H9 (cell line): ENCODE measurements at regions not wholly inside any gene's neighbourhood (a gene's known extent, or its start where the extent isn't known, plus 50 kb on each side); places are given as distances from the start of the nearest gene placed in this dataset.

Source experiments
- DNase-seq: peaks from one replicate; pipeline ENCODE4 v3.0.0-alpha.2; 2017
- H2AFZ ChIP-seq: one replicate; pipeline ENCODE4 v1.6.1; 2013; ENCODE audit warnings: mild to moderate bottlenecking, low read length, control low read depth, moderate library complexity
- H2AK5ac ChIP-seq: 2 replicates; pipeline ENCODE4 v1.6.1; 2013; ENCODE audit warnings: low read length, control low read depth, mixed read lengths; ENCODE audit not compliant: insufficient read length
- H2BK120ac ChIP-seq: one replicate; pipeline ENCODE4 v1.6.1; 2013; ENCODE audit warnings: low read depth, mild to moderate bottlenecking, low read length, control low read depth, inconsistent platforms; ENCODE audit not compliant: poor library complexity, severe bottlenecking
- H2BK12ac ChIP-seq: 2 replicates; pipeline ENCODE4 v1.6.1; 2013; ENCODE audit warnings: low read length, control low read depth, mixed read lengths, low read depth; ENCODE audit not compliant: insufficient read length
- H2BK15ac ChIP-seq: 2 replicates; pipeline ENCODE4 v1.6.1; 2013; ENCODE audit warnings: low read depth, low read length, control low read depth
- H2BK20ac ChIP-seq: one replicate; pipeline ENCODE4 v1.6.1; 2013; ENCODE audit warnings: low read depth, mild to moderate bottlenecking, low read length, control low read depth, inconsistent platforms; ENCODE audit not compliant: poor library complexity, severe bottlenecking
- H2BK5ac ChIP-seq: 2 replicates; pipeline ENCODE4 v1.6.1; 2013; ENCODE audit warnings: low read length, control low read depth, mixed read lengths; ENCODE audit not compliant: insufficient read length
- H3K14ac ChIP-seq: 2 replicates; pipeline ENCODE4 v1.6.1; 2013; ENCODE audit warnings: low read length, control low read depth; ENCODE audit not compliant: insufficient read depth
- H3K18ac ChIP-seq: 2 replicates; pipeline ENCODE4 v1.6.1; 2013; ENCODE audit warnings: low read depth, mild to moderate bottlenecking, mixed read lengths, low read length, control low read depth; ENCODE audit not compliant: insufficient read length
- H3K23ac ChIP-seq: 2 replicates; pipeline ENCODE4 v1.6.1; 2013; ENCODE audit warnings: low read length, control low read depth, mixed read lengths, low read depth; ENCODE audit not compliant: insufficient read length
- H3K23me2 ChIP-seq: 2 replicates; pipeline ENCODE4 v1.6.1; 2013; ENCODE audit warnings: low read depth, mild to moderate bottlenecking, mixed read lengths, low read length, control low read depth; ENCODE audit not compliant: insufficient read length, poor library complexity, severe bottlenecking
- H3K27ac ChIP-seq: 2 replicates; pipeline ENCODE4 v1.5.1; 2013; ENCODE audit warnings: low read length, control low read depth, mixed read lengths, low read depth; ENCODE audit not compliant: insufficient read length
- H3K27me3 ChIP-seq: 2 replicates; pipeline ENCODE4 v1.6.1; 2013; ENCODE audit warnings: low read length, control low read depth, inconsistent platforms; ENCODE audit not compliant: insufficient read depth
- H3K4ac ChIP-seq: 2 replicates; pipeline ENCODE4 v1.6.1; 2013; ENCODE audit warnings: low read depth, mild to moderate bottlenecking, control low read depth, inconsistent platforms, low read length, moderate library complexity
- H3K4me1 ChIP-seq: 2 replicates; pipeline ENCODE4 v1.6.1; 2013; ENCODE audit warnings: low read length, control low read depth, inconsistent platforms; ENCODE audit not compliant: insufficient read depth
- H3K4me2 ChIP-seq: 2 replicates; pipeline ENCODE4 v1.6.1; 2013; ENCODE audit warnings: low read length, control low read depth, mixed read lengths; ENCODE audit not compliant: insufficient read length, insufficient read depth
- H3K56ac ChIP-seq: 2 replicates; pipeline ENCODE4 v1.6.1; 2013; ENCODE audit warnings: low read depth, mild to moderate bottlenecking, mixed read lengths, low read length, control low read depth; ENCODE audit not compliant: insufficient read length
- H3K79me1 ChIP-seq: 2 replicates; pipeline ENCODE4 v1.6.1; 2013; ENCODE audit warnings: low read depth, mild to moderate bottlenecking, moderate library complexity, low read length, control low read depth, inconsistent platforms; ENCODE audit not compliant: insufficient read depth, poor library complexity, severe bottlenecking
- H3K79me2 ChIP-seq: 2 replicates; pipeline ENCODE4 v1.6.1; 2013; ENCODE audit warnings: low read length, control low read depth, inconsistent platforms; ENCODE audit not compliant: insufficient read depth
- H3K9ac ChIP-seq: 2 replicates; pipeline ENCODE4 v1.6.1; 2013; ENCODE audit warnings: low read length, control low read depth, mixed read lengths; ENCODE audit not compliant: insufficient read length; ENCODE audit errors: extremely low read depth
- H3K9me3 ChIP-seq: one replicate; pipeline ENCODE4 v1.6.1; 2013; ENCODE audit warnings: low read depth, low read length, inconsistent platforms; ENCODE audit not compliant: control insufficient read depth
- H3T11ph ChIP-seq: one replicate; pipeline ENCODE4 v1.6.1; 2013; ENCODE audit warnings: mild to moderate bottlenecking, low read length, control low read depth, inconsistent platforms
- H4K20me1 ChIP-seq: one replicate; pipeline ENCODE4 v1.6.1; 2013; ENCODE audit not compliant: control insufficient read depth, insufficient read length, insufficient read depth
- H4K5ac ChIP-seq: 2 replicates; pipeline ENCODE4 v1.6.1; 2013; ENCODE audit warnings: low read depth, mild to moderate bottlenecking, mixed read lengths, low read length, control low read depth; ENCODE audit not compliant: insufficient read length
- H4K8ac ChIP-seq: replicated peaks from 2 replicates; pipeline ENCODE4 v1.6.1; 2013; ENCODE audit warnings: low read length, control low read depth, mixed read lengths, low read depth; ENCODE audit not compliant: insufficient read length
- H4K91ac ChIP-seq: 2 replicates; pipeline ENCODE4 v1.6.1; 2013; ENCODE audit warnings: low read depth, mild to moderate bottlenecking, moderate library complexity, mixed read lengths, low read length, control low read depth; ENCODE audit not compliant: insufficient read length
- H3K27ac Mint-ChIP-seq, 3 experiments: 2 replicates in 2 of 3; 3 replicates in 1 of 3; pipeline ENCODE4 v1.8.0; 2020 to 2021; ENCODE audit warnings: mixed read lengths in 3 of 3, mild to moderate bottlenecking in 1 of 3, moderate library complexity in 1 of 3
- H3K27me3 Mint-ChIP-seq: 2 replicates; pipeline ENCODE4 v1.8.0; 2021; ENCODE audit warnings: low read depth, mild to moderate bottlenecking, moderate library complexity, mixed read lengths
- H3K36me3 Mint-ChIP-seq, 3 experiments: 2 replicates in 2 of 3; 3 replicates in 1 of 3; pipeline ENCODE4 v1.8.0; 2020 to 2021; ENCODE audit warnings: low read depth in 3 of 3, mixed read lengths in 3 of 3; ENCODE audit not compliant: insufficient read depth in 1 of 3
- H3K4me1 Mint-ChIP-seq, 2 experiments: 2 replicates each; pipeline ENCODE4 v1.8.0; 2020; ENCODE audit warnings: mixed read lengths in 2 of 2
- H3K4me3 Mint-ChIP-seq, 2 experiments: 2 replicates in 1 of 2; 3 replicates in 1 of 2; pipeline ENCODE4 v1.8.0; 2020 to 2021; ENCODE audit warnings: mild to moderate bottlenecking in 2 of 2, mixed read lengths in 2 of 2, moderate library complexity in 1 of 2
- H3K9me3 Mint-ChIP-seq, 2 experiments: 2 replicates in 1 of 2; 3 replicates in 1 of 2; pipeline ENCODE4 v1.8.0; 2020; ENCODE audit warnings: mild to moderate bottlenecking in 2 of 2, mixed read lengths in 2 of 2, moderate library complexity in 1 of 2
- WGBS: extraction: QIAGEN DNeasy Blood & Tissue Kit; methylation state at CpG from one replicate; pipeline ENCODE4 v1.1.7; 2013; ENCODE audit warnings: missing lambda C conversion rate, low lambda C conversion rate, mixed read lengths; ENCODE audit not compliant: insufficient read length; ENCODE audit errors: extremely low coverage; 5-methylcytosine and 5-hydroxymethylcytosine counted together
- TF ChIP-seq, protein P1 (sequence below): fragments of 200-600 bp; sonication (generic); conservative IDR thresholded peaks from 3 replicates; pipeline ENCODE4 v1.8.0; 2021; ENCODE audit warnings: antibody characterized with exemption, mild to moderate bottlenecking

DNA sequence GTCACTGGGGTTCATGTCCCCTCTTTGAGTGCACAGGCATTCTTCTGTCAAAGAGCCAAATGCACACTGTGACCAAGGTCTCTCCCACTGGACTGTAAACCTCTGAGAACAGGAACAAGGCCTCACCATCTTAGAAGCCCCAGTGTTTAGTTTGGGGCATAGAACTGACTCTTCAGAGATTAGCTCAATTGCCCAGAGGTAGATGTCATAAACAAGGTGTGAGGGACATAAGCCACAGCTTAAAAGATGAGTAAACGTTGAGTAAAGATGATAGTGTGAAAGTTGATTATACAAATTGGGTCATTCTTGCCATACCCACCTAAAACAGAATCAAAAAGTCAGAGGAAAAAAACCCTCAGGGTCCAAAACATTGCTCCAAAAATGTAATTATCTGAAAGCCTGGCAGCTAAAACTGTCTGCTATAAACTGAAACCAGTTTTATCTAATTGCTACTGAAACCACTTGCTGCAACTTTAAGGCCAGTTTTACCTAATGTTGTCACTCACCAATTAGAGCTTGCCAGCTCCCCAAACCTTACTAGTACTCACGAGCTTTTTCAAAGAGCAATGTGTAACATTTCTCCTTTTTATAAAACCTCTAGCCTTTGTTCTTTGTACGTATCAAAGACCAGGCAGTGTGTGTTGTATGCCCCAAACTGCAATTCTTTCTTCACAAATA is 415.2 kb downstream of the RAP2B start:
- no peaks in the 10 kb centered on the region for H3K9me3 Mint-ChIP-seq
- Histone ChIP-seq H2BK15ac (no peak overlapping the region), H3K23ac (no peak overlapping the region), H3K4me2 (no peak overlapping the region), H4K5ac (no peak overlapping the region), H4K8ac (no peak overlapping the region), H2AFZ (no peak overlapping the region), H3K9me3 (no peaks in the 10 kb centered on the region), H3K27me3 (no peaks in the 10 kb centered on the region), H3K56ac (no peak overlapping the region), H2BK5ac (no peak overlapping the region), H3K9ac (no peak overlapping the region), H3K79me1 (no peaks in the 10 kb centered on the region), H3K4me1 (no peaks in the 10 kb centered on the region), H3K27ac (no peak overlapping the region), H3K14ac (no peak overlapping the region), H3K79me2 (no peaks in the 10 kb centered on the region), H3K23me2 (no peaks in the 10 kb centered on the region), H3T11ph (no peak overlapping the region), H2BK120ac (no peak overlapping the region), H2BK20ac (no peak overlapping the region), H4K20me1 (no peaks in the 10 kb centered on the region), H4K91ac (no peak overlapping the region), H2BK12ac (no peak overlapping the region), H3K18ac (no peak overlapping the region), H2AK5ac (no peak overlapping the region), H3K4ac (no peak overlapping the region)
- TF ChIP-seq, protein P1, sequence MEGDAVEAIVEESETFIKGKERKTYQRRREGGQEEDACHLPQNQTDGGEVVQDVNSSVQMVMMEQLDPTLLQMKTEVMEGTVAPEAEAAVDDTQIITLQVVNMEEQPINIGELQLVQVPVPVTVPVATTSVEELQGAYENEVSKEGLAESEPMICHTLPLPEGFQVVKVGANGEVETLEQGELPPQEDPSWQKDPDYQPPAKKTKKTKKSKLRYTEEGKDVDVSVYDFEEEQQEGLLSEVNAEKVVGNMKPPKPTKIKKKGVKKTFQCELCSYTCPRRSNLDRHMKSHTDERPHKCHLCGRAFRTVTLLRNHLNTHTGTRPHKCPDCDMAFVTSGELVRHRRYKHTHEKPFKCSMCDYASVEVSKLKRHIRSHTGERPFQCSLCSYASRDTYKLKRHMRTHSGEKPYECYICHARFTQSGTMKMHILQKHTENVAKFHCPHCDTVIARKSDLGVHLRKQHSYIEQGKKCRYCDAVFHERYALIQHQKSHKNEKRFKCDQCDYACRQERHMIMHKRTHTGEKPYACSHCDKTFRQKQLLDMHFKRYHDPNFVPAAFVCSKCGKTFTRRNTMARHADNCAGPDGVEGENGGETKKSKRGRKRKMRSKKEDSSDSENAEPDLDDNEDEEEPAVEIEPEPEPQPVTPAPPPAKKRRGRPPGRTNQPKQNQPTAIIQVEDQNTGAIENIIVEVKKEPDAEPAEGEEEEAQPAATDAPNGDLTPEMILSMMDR: no peak
- H3K27me3 Mint-ChIP-seq: no peaks in the 10 kb centered on the region
- H3K4me3 Mint-ChIP-seq: no peak overlapping the region
- no peak overlapping the region; a peak in 1 of 7 replicates for H3K27ac Mint-ChIP-seq
- no peaks in the 10 kb centered on the region for H3K36me3 Mint-ChIP-seq
- no CpG with 5 or more reads among the region's 3 CpGs for WGBS
- no peak for DNase-seq
- H3K4me1 Mint-ChIP-seq: peaks cover 4 to 12% of the 10 kb centered on the region in 2 experiments
